HG03135 (cell line): ENCODE measurements at regions not wholly inside any gene's neighbourhood (a gene's known extent, or its start where the extent isn't known, plus 50 kb on each side); places are given as distances from the start of the nearest gene placed in this dataset.

Source experiments
- ATAC-seq: cut with Tn5 transposase; IDR thresholded peaks from one replicate; pipeline ENCODE4 v1.9.1; 2021; ENCODE audit warnings: mild to moderate bottlenecking, moderate library complexity; ENCODE audit not compliant: unreplicated experiment

DNA sequence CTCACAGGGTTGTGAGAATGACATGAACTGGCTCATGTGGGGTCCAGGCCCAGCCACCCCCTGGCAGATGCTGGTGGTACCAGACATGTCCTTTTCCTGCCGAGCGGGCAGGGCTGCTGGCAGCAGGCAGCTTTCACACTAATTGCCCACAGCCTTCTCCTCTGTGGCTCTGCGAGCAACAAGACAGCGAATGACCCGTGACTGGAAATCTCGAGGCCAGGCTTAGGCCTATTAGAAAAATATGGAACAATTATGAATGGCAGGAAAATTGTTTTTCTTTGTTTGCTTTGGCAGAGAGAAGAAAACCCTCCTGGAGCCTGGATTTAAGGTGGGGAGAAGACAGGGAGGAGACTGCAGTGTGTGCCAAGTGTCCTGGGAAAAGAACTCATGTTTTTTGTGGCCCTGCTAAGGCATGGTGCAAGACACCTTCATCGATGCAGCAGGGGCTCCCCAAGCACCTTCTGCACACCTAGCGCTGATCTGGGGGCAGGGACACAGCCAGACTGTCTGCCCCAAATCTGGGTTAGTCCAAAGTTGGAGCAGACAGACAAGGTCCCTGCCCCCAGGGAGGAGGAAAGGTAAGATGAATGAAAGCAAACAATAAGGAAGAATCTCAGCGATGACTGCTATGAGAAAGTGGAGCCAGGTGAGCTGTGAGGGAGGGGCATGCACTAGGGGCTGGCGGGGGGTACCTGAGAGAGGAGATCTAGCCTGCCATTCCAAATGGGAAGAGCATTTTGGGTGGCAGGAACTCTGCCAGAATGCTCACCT is 193.8 kb upstream of the TLE3 start:
- no peak for ATAC-seq

DNA sequence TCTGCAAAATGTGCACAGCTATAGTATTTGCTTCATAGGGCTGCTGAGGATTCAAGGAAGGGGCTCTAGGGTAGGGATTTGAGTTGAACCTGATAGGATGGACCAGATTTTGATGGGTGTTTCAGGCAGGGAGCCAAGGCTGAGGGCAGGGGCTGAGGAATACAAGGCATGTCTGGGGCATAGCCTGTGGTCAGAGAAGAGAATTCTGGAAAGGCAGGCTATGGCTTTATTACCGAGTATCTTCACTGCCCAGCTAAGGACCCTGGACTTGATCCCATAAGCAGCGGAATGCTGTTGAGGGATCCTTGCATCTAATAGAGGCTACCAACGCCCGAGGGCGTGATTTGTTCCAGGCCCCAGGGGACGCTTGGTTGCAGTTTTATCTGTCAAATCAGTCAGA is 193.0 kb upstream of the TLE3 start:
- ATAC-seq, result no peak

DNA sequence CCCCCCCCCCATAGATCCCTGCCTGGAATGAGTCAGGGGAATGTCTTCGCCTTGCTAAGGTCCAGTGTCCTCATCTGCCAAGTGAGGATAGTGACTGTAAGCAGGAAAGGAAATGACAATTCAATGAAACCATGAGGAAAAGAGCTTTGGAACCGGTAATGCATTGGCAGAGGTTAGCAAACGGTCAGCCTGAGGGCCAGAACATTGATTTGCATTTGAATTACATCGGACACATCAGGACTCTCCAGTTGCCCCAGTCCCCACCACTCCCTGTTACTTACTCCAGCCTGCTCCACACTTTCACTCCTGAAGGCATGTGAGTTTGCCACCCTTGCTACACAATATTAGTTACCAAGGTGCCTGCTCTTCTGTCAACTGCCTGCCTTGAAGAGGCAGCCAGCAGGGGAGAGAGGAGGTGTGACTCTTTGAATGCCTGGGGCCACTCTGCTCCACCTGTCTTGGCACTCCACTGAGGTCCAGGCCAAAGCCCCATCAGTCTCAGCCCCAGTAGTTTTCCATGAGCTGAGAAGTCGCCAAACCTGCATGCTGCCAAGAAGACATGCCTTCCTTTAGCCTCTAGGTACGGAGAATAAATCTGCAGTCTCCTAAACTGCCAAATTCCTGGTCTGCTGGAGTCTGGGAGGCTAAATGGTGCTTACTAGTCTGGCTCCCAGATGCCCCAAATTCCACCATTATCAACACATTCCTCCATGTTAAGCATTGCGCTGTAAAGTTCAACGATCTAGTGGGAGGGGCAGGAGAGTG is 191.7 kb upstream of the TLE3 start:
- no peak for ATAC-seq

DNA sequence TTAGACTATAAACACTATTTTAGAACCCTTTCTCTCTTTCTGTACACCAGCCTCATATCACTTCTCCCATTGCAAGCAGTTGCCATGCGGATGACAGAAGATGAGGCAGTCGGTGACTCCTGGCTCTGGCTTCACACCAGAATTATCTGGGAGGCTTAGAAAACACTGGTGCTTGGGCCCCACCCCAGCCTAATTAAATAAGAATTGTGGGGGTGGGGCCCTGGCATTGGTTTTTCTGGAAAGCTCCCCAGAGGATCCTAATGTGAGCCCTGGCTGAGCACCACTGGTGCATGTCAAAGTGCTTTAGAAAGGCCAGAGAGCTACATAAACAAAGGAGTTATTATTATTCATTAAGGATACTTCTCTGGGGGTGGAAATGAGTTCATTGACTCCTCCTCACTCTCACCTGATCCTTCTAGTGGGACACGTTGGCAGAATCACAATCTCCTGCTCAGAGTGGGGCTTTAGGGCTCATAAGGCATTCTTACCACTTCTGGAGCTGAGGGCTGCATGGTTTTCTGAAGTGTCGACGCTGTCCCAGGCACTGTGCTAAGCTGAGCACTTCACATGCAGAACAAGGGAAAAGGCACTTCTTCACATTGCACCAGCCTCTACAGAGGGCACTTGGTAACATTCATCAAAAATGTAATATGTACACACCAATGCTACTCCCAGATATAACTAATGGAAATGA is 188.5 kb upstream of the TLE3 start:
- no peak for ATAC-seq

DNA sequence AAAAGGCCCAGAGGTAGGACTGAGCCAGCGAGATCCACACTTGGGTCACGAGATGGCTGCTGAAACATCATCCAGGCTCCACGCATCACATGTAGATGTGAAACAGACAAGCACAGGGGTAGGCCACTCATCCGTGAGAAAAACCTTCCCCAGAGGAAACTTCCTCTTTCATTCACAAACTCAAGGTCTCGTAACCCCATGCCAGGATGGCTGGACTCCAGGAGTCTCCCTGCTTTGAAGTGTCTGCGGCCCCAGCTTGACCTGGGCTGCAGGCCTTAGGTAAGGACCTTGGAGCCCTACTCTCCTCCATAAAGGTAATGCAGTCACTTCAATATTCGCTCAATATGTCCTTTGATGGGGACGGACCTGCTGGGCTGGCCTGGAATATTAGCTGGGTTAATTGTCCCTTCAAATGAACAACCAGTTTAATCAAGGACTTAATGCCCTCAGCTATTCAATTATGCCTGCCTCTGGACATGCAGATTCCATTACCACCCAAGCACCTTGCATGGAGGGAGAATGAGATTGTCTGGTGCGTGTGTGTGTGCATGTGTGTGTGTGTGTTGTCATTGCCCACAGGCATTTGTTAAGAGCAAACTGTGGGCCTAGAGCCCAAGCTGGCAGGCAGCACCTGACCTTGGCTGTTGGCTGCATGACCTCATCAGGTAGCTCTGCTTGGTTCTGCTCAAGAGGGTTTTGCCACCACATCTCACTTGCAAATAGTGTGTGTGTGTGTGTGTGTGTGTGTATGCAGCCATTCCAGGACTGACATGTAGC is 186.9 kb upstream of the TLE3 start:
- no peak for ATAC-seq

DNA sequence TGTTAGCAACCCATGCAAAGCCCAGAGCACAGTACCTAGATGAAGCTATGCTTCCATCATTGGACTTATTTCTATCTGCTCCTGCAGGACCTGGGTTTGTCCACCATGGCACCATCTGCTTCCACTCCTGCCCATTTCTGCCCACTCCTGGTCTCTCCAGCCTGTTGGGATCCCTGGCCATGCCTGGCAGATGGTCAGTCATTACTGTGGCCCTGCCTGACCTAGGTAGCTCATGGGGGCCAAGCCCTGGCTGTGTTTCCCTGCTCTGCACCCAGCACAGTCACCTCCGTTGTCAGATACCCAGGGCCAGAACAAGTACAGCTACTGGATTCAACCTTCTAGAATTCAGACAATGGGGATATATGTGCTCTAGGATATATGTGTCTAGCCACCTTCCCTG is 185.8 kb upstream of the TLE3 start:
- no peak for ATAC-seq

DNA sequence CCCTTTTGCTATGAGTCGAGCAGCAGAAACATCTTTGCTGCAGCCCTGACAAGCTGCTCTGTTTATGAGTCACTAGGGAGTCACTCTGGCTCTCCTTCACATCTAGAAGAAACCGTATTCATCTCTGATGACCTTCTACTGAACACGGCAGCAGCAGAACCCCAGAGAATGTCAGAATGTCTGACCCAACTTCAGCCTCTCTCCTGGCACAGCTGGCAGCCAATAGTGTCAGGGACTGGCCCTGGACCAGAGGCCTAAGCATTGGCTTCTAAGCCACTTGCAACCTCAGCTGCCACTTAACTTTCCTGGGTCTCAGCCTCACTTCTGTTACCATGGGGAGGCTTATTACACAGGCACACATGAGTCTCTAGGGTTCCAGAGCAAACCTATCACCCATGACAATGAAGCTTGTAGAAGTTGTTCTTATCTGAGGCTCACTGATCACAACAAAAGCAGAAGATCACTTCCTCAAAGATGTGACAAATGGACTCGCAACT is 184.1 kb upstream of the TLE3 start:
- no peak for ATAC-seq

DNA sequence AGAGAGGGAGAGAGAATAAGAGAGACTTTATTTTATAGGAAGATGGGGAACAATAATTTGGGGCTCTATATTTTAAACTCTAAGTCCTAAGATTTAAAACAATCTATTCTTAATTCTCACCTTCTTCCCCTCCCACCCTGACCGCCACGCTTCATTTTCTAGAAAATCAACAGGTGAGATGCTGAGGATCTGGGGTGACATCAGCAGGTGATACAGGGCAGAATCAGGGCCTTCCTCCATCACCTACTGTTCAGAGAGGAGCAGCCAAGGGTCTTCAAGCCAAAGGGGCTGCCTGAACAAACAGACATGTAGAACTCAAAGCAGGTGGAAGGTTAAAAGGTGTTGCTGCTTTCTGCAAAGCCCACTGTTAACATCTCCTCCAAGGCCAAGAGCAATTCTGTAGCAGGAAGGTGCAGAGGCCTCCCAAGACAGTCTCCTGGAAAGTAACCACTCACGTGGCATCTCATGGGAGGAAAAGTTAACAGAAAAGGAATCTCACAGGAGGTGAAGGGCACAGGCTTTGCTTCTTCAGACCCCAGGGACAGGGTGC is 183.6 kb upstream of the TLE3 start:
- no peak for ATAC-seq

DNA sequence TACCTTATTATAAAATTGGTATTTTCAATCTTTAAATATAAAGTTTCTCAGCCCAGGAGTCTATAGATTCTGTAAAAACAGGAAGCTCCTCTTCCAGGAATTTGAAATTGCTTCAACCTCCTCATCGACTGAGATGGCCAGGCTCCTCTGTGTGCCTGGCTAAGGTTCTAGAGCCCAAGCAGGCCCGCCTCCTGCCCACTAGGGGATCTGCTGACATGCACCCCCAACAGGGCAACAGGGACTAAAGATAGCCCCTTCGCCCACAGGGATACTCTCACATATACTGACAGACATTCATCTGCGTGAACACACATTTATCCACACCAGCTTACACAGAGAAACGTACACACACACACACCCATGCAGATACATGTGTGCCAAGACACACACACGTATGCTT is 183.1 kb upstream of the TLE3 start:
- no peak for ATAC-seq

DNA sequence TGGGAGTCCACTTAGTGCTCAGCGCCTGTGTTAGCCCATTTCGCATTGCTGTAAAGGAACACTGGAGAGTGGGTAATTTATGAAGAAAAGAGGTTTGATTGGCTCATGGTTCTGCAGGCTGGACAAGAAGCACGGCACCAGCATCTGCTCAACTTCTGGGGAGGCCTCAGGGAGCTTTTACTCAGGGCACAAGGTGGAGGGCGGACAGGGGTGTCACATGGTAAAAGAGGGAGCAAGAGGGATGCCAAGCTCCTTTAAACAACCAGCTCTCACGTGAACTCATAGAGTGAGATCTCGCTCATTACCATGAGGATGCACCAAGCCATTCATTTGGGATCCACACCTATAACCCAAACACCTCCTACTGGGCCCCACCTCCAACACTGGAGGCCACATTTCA is 181.4 kb upstream of the TLE3 start:
- no peak for ATAC-seq

DNA sequence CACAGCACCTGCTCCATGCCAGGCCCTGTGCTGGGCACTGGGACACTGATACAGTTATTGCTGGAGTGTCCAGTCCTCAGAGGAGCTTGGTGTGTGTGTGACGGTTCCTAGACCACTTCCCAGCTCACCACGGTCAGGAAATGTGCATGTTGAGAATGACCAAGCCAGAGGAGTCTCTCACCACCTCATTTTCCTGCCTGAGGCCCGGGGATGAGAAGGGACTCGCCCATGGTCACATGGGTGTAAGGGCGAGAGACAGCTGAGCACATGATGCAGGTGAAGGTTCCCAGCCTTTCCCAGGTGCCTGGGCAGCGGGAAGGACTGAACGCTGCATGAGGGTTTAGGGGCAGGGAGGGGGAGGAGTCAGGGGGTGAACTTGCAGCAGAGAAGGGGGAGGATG is 180.9 kb upstream of the TLE3 start:
- no peak for ATAC-seq

DNA sequence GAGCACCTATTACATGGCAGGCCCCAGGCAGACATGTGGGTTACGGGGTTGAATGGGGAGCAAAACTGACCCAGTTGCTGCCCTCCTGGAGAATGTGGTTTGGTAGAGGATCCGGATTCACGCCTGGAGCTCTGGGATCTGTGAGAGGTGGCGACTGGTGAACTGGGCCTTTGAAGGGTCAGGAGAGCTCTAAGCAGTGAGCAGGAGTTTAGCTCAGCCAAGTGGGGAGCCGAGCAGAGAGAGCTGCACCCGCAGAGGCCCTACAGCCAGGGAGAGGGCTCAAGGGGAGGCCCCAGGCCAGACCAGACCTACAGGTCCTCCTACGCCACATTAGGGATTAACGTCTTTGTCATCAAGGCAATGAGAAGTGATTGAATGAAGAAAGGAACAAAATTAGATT is 179.8 kb upstream of the TLE3 start:
- no peak for ATAC-seq

DNA sequence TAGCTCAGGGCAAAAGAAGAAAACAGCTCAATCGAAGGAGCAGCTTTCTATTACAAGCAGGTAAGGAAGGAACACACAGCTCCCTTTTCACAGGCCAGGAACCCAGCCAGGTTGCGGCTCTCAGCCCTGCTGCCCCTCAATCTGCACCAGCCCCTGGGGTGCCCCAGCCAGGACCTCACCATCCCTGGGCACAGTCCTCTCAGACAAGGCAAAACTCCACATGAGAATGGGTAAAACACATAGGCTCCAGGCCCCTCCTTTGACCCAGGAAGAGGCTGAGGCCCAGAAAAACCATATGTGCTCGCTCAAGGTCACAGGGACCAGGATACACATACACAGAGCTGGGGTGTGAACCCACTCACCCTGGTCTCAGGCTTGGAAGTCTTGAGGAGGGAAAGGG is 178.7 kb upstream of the TLE3 start:
- ATAC-seq, result no peak

DNA sequence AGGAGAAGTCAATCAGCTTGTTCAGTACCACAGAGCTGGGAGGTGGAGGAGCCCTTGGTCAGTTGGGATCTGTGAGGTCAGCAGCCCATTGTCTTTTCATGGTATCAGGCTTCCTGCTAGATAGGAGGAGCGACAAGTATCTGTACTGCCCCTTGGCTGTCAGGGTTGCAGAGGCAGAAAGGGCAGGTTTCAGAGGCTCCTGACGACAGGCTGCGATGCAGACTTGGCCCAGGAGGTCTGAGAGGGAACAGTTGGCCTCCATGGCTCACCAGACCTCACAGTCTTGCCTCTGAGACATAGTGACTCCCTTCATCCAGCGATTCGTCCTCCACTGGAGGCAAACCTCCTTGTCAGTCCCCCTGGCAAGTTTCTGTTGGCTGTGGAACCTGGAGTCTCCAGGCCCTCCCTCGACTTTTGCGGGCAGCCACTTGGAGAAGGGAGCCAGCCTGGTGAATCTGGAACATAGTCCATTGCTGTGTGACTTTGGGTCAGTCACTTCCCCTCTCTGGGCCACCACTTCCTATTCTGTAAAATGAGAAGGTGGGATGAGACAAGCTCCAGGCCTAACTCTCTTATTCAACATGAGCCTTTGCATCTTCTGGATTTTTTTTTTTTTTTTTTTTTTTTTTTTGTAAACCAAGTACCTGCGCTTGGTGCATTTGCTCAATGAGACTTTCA is 177.9 kb upstream of the TLE3 start:
- no peak for ATAC-seq

DNA sequence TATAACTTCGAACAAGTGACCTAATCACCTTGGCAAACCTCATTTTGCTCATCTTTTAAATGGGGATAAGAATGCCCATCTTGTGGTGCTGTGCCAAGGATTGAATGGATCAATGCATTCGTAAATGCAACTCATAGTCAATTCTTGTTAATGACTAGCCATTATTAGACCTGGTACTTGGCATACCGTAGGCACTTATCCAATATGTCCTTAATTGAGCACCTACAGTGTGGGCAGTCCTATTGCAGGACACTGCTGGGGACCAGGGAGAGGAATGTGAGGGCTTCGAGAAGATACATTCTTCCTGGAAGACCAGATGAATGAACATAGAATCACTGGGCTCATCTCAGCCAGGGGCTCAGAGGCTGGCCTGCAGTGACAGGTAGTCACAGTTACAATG is 177.2 kb upstream of the TLE3 start:
- ATAC-seq, result no peak

DNA sequence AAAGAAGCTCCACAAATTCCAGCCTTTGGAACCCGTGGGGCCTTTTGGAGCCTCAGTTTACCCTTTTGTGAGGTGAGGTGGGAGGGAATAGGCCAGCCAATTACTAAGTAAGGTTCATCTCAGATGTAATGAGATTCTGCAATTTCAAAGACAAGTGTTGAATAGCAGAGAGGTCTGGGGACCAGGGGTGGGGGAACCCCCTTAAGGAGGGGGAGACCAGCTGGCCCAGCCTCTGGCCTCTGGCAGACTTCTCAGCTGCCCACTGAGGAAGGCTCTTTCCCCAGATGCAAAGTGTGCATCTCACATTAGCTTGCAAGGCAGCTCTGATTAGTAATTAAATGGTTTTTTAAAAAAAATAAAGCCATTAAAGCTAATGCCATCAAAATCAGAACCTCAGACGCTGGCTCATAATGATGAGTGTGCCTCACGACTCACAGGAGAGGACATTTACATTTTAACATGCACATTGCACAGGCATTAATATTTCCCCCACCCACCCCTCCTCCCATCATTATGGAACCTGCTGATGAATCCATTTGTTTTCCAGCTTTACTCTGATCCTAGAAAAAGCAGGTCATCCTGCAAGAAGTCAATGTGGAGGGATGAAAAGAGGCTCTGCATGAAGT is 176.7 kb upstream of the TLE3 start:
- ATAC-seq, result no peak

DNA sequence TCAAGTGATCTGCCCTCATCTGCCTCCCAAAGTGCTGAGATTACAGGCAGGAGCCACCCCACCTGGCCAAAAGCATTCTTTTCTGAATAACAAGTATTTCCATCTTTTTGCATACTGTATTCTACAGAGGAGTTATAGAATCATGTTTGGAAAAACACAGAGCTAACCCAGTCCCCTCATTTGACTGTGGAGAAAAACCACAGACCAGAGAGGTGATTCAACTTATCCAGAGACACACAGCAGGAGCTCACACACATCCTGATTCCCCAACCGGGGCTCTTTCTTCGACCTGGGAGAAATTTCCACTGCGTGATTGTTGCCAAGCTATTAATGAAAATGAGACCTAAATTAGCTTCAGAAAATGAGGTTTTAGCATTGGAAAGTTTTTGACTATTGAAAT is 176.1 kb upstream of the TLE3 start:
- no peak for ATAC-seq

DNA sequence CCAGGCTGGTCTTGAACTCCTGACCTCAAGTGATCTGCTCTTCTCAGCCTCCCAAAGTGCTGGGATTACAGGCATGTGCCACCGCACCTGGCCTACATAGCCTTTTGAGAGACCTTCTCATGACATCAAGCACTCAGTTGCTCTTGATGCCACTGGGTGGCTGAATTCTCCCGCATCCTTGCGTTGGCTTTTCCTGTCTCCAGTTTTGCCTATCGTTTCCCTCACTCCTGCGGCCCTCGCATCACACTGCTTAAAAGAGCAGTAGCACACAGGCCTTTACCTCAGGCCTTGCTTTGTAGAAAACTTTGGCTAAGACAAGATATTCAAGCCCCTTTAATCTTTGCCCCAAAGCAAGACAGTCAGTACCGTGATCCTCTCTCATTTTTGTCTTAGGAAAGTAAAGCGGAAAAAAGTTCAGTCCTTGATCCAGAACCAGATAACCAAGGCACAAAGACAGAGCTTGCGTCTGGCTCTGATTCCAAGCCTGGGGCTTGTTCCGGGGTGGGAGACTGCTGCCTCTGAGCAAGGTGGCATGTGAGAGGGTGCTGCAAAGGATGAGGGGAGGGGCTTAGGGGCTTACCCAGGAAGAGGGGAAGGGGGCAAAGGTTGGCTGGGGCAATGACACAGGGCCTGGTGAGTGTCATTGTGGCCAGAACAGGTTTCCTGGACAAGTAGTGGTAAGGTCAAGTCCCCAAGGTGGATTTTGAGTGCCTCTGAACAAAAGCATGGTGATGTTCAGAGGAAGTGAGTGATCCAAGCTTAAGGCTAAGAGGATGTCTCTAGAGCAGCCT is 175.0 kb upstream of the TLE3 start:
- ATAC-seq, result no peak
